ENCODE measurements at regions not wholly inside any gene's neighbourhood (a gene's known extent, or its start where the extent isn't known, plus 50 kb on each side); places are given as distances from the start of the nearest gene placed in this dataset.

DNA sequence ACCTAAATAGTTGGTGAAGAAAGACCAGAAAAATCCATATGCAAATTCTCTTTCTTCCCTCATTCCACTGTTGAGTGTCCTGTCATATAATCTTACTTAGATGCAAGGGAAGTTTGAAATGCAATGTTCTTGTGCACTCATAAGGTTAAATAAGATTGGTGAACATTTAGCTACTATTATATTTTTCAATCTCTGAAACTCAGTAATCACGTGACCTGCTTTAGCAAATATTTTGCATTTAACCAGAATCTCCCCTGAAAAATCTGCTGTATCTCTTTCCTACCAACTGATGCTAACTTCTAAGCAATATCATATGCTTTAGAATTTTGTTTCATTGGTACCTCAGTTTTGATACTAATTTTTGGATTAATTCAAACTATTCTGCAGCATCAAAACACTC lies 533.2 kb downstream of the RIT2 start:
- H3K4me1 ChIP-seq (ENCODE audit: control insufficient read depth, extremely low read depth, insufficient read depth, low read length), result no peaks in the 10 kb centered on the region
- no peak overlapping the region for H2AFZ ChIP-seq (ENCODE audit: control insufficient read depth, low read length)
- FAIRE-seq (no peak), DNase-seq (ENCODE audit: low read depth, low spot score) (no peak)
- no peak overlapping the region for H3K27ac ChIP-seq (ENCODE audit: control insufficient read depth, insufficient read depth, low read length)
- H3K36me3 ChIP-seq (ENCODE audit: control insufficient read depth in 2 of 2, extremely low read depth in 1 of 2, insufficient read depth in 2 of 2, low read length in 2 of 2), result no peaks in the 10 kb centered on the region
- H3K79me2 ChIP-seq (ENCODE audit: control insufficient read depth, insufficient read depth, low read length), result no peaks in the 10 kb centered on the region
- H3K9me3 ChIP-seq (ENCODE audit: control insufficient read depth, low read depth, low read length), result no peaks in the 10 kb centered on the region
- no peak overlapping the region for H3K4me2 ChIP-seq (ENCODE audit: control insufficient read depth, extremely low read depth, insufficient read depth, low read depth, low read length)
- no peaks in the 10 kb centered on the region for H4K20me1 ChIP-seq (ENCODE audit: control insufficient read depth, extremely low read depth, insufficient read depth, low read length)
- H3K9me1 ChIP-seq (ENCODE audit: control insufficient read depth, extremely low read depth, insufficient read depth, low read length), result no peaks in the 10 kb centered on the region
- H3K4me3 ChIP-seq (ENCODE audit: control insufficient read depth in 2 of 3, extremely low read depth in 1 of 3, insufficient read depth in 2 of 3, low read depth in 1 of 3, low read length in 3 of 3), result no peak overlapping the region
- H3K27me3 ChIP-seq (ENCODE audit: control insufficient read depth, extremely low read depth, insufficient read depth, low read length), result no peaks in the 10 kb centered on the region
- no peak overlapping the region for H3K9ac ChIP-seq (ENCODE audit: control insufficient read depth, extremely low read depth, insufficient read depth, low read length)
- TF ChIP-seq EZH2 (IDR thresholded peaks at IDR 0.05; ENCODE audit: low read length) (no peak), CTCF (optimal IDR thresholded peaks at IDR 0.05 in 1 of 3, IDR thresholded peaks at IDR 0.05 in 1 of 3, conservative IDR thresholded peaks at IDR 0.05 in 1 of 3; ENCODE audit: extremely low read depth in 1 of 3, insufficient read depth in 2 of 3, low read length in 3 of 3) (no peak)
- dilution Hi-C loops (cut with MboI; ENCODE audit: extremely low pct_ligation_motif_present, low sequenced_read_pairs), result no loop called here

DNA sequence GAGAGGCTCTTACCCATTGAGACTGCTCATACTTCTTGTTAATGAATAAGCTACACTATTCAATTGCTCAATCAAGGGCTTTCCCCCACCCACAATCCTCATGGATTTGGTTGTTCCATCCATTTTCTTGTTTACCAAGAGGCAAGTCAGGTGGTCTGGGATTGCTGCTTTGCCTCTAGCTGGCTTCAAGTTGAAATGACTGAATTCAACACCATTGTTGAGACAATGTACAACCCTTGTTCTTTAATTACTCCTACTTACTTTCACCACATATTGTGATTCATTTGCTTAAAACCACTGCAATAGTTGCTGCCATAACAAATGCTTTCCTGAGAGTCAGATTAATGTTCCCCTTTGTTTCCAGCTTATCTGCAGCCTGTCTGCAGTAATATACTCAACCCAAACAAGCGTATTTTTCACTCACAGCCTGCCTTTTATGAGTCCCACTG lies 532.2 kb downstream of the RIT2 start:
- dilution Hi-C loops (cut with MboI; ENCODE audit: extremely low pct_ligation_motif_present, low sequenced_read_pairs), result no loop called here
- Histone ChIP-seq H3K9me3 (ENCODE audit: control insufficient read depth, low read depth, low read length) (no peaks in the 10 kb centered on the region), H3K27me3 (ENCODE audit: control insufficient read depth, extremely low read depth, insufficient read depth, low read length) (no peaks in the 10 kb centered on the region), H2AFZ (ENCODE audit: control insufficient read depth, low read length) (no peak overlapping the region), H3K4me2 (ENCODE audit: control insufficient read depth, extremely low read depth, insufficient read depth, low read depth, low read length) (no peak overlapping the region), H3K9me1 (ENCODE audit: control insufficient read depth, extremely low read depth, insufficient read depth, low read length) (no peaks in the 10 kb centered on the region), H3K4me3 (ENCODE audit: control insufficient read depth in 2 of 3, extremely low read depth in 1 of 3, insufficient read depth in 2 of 3, low read depth in 1 of 3, low read length in 3 of 3) (no peak overlapping the region), H3K27ac (ENCODE audit: control insufficient read depth, insufficient read depth, low read length) (no peak overlapping the region), H4K20me1 (ENCODE audit: control insufficient read depth, extremely low read depth, insufficient read depth, low read length) (no peaks in the 10 kb centered on the region), H3K79me2 (ENCODE audit: control insufficient read depth, insufficient read depth, low read length) (no peaks in the 10 kb centered on the region), H3K36me3 (ENCODE audit: control insufficient read depth in 2 of 2, extremely low read depth in 1 of 2, insufficient read depth in 2 of 2, low read length in 2 of 2) (no peaks in the 10 kb centered on the region), H3K9ac (ENCODE audit: control insufficient read depth, extremely low read depth, insufficient read depth, low read length) (no peak overlapping the region), H3K4me1 (ENCODE audit: control insufficient read depth, extremely low read depth, insufficient read depth, low read length) (no peaks in the 10 kb centered on the region)
- no peak for DNase-seq (ENCODE audit: low read depth, low spot score)
- TF ChIP-seq CTCF (optimal IDR thresholded peaks at IDR 0.05 in 1 of 3, IDR thresholded peaks at IDR 0.05 in 1 of 3, conservative IDR thresholded peaks at IDR 0.05 in 1 of 3; ENCODE audit: extremely low read depth in 1 of 3, insufficient read depth in 2 of 3, low read length in 3 of 3) (no peak), EZH2 (IDR thresholded peaks at IDR 0.05; ENCODE audit: low read length) (no peak)
- FAIRE-seq, result no peak
